ENCODE measurements at regions not wholly inside any gene's neighbourhood (a gene's known extent, or its start where the extent isn't known, plus 50 kb on each side); places are given as distances from the start of the nearest gene placed in this dataset.
A peak's percentile ranks its signal among the peaks of the same experiment; 100 is the strongest.
"Not testable (repeated sequence)": the region's sequence is repeated elsewhere in the genome, so short reads cannot be mapped to it uniquely, and the experiment has no call there.

DNA sequence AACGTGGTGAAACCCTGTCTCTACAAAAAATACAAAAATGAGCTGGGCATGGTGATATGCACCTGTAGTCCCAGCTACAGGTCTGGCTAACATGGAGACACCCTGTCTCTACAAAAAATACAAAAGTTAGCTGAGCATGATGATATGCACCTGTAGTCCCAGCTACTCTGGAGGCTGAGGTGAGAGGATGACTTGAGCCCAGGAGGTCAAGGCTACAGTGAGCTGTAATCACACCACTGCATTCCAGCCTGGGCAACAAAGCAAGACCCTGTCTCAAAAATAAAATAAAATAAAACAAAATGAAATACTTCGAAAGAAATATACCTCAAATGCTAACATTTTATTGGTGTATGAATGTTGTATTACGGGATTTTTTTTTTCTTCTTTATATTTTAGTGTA, 107.6 kb upstream of the EGLN3 start:
- DNase-seq, result no peak

DNA sequence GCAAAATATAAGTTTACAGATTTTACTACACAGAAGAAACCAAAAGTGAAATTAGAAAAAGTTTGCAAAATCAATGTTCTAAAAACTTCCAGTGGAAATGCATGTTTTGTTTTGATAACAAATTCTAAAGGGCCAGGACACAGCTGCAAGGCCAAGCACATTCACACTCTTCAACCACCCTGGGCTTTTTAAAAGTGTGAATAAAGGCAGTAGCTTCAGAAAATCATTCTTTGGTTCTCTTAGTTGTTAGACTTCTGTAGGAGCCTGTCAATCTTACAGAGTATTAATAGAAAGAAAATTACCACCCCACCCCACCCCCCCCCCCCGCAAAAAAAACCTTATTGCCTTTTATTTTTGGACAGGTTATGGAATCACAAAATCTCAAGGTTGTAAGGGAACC, 105.2 kb upstream of the EGLN3 start:
- no peak for DNase-seq

- DNase-seq, result no peak
Observed at GRCh38 chr14:34055157-34055950, 104.5 kb upstream of the EGLN3 start.

DNA sequence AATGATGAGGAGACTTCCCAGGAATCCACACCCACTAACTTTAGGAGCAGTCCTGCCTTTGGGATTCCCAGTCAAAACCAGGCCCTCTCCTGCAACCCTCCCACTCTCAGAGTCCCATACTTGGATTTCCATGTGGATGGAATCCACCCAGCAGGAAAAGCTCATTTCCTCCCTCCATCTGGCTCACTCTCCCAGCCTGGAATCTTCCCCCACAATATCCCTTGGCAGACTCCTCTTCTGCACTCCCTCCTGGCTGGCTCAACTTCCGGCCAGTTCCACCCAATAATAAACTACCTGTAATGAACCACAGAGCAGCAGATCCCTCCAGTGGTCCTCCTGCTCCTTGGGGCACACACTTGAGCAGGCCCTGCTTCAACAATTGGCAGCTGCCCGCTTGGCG, 102.8 kb upstream of the EGLN3 start:
- peak; percentile 20 for DNase-seq

- DNase-seq, result peak; percentile 83
Observed at GRCh38 chr14:34052658-34053014, 101.8 kb upstream of the EGLN3 start.

DNA sequence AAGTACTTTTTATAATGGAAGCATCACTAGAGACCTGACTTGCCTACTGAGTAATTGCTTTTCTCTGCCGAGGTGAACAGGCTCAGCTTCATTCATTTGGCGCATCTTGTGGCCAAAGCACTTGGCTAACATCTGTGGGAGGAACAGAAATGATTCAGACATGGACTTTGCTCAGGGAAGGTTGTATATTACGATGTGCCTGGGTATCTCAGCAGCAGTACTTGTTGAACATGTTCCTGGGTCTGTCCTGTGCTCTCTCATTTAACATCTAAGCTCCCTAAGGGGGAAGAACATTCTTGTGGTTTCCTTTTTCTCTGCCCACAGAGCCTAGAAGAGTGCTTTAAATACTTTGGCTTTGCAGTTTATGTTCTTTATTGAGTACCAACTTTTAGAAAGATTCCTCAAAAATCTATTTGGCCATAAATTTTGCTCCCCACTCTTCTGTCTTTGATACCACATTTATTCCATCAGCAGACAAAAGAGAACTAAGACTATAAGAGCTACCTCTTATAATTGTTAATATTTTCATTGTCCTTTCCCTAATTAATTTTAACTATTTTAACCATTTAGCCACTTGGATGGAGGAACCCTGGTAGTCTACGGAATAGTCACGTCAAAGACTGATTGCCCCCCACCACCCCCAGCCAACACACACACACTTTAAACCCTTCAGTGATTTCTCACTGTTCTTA, 101.2 kb upstream of the EGLN3 start:
- peak; percentile 64 for DNase-seq

DNA sequence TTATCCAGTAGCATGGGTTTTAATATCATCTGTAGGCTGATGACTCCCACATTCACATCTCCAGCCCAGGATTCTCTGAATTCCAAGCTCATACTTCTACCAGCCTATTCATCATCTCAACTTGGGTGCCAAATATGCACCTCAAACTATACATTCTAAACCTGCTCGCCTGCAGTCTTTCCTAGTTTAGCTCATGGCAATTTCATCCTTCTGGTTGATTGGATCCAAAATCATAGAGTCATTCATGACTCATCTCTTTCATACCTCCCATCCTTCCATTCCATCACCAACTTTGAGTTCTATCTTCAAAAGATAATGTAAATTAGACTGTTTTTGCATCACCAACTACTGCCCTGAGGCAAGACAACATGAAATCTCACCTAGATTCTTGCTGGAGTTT, 99.7 kb upstream of the EGLN3 start:
- peak; percentile 28 for DNase-seq

GRCh38 chr14:34049790-34050189, 98.9 kb upstream of the EGLN3 start:
- DNase-seq, result no peak

DNA sequence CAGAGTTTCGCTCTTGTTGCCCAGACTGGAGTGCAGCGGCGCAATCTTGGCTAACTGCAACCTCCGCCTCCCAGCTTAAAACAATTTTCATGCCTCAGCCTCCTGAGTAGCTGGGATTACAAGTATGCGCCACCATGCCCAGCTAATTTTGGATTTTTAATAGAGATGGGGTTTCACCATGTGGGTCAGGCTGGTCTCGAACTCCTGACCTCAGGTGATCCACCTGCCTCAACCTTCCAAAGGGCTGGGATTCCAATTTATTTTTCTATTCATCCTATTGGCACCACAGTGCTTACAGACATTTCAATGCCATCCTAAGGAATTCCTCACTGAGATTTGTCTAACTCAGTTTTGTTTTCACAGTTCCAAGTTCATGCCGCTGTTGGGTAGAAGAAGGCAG, 98.3 kb upstream of the EGLN3 start:
- DNase-seq, result not testable (repeated sequence)

GRCh38 chr14:34046799-34047520, 96.1 kb upstream of the EGLN3 start:
- no peak for DNase-seq

DNA sequence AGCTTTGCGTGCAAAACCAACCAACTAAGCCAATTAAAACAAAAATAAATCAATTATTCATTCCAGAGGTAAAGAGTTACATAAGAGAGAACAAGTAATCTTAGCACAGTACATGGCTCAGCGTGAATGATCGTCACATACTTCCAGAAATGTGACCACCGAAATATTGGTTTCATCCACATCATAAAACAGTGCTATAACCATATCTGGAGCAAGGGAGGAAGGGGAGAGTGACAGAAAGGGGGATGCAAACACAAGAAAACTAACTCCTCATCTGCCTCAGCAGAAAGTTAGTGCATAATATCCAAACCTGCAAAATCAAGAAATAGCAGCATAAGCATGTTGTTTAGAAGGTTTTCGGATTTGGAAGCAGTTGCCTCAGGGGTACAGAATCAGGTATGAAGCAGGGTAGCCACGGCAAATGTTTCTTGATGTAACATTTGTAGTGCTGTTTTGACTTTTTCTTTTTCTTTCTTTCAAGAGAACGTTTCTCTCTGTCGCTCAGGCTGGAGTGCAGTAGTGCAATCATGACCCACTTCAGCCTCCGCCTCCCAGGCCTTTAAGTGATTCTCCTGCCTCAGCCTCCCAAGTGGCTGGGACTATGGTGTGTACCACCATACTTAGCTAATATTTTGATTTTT, 93.9 kb upstream of the EGLN3 start:
- DNase-seq, result no peak

DNA sequence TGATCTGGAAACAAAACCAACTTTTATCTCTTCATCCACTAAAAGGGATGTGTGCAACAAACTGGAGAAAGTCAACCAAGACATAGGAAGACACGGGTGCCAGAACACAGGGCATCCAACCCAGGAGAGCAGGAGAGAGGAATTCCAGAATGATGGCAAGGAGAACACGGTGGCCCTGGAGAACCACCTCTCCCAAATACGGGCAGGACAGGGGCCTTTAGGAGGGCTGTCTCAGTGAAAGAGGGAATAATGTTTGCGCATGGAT, 93.4 kb upstream of the EGLN3 start:
- DNase-seq, result no peak

- no peak for DNase-seq
Observed at GRCh38 chr14:34043627-34044372, 92.9 kb upstream of the EGLN3 start.

DNA sequence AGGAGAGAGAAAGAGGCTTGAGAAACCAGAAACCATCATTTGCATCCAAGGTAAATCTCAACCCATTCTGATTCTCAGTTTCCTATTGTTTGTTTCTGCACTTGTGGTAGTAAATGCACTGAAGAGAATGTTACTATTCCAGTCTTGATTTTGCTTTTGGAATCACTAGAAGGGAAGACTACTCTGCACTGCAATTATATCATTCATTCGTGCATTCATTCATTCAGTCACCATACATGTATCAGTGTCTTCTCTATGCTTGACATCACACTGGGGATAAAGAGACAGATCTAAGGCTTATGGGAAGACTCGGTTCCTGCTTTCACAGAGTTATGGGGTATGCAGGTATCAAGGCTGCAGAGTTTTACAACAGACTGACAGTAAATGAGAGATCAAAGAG, 90.3 kb upstream of the EGLN3 start:
- no peak for DNase-seq

GRCh38 chr14:34040766-34041165, 89.9 kb upstream of the EGLN3 start:
- no peak for DNase-seq

GRCh38 chr14:34039428-34040047, 88.7 kb upstream of the EGLN3 start:
- DNase-seq, result no peak

GRCh38 chr14:34038358-34039057, 87.6 kb upstream of the EGLN3 start:
- no peak for DNase-seq

DNA sequence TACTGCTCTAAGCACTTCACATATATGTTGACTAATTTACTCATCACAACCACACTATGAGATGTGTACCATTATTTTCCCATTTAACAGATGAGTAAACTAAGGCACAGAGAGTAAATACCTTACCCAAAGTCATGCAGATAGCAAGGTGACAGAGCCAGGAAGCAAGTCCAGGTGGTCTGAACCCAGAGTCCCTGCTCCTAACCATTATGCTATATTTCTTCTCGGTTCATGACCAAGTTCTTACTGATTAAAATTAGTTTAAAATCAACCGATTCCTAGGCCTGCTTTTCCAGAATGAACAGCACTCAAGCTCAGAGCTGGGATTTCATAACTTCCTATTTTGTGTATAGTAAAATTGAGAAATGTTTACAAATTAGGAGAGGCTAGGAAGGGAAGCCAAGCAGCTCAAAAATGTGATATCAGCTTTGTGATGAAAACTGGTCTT, 85.5 kb upstream of the EGLN3 start:
- DNase-seq, result no peak

DNA sequence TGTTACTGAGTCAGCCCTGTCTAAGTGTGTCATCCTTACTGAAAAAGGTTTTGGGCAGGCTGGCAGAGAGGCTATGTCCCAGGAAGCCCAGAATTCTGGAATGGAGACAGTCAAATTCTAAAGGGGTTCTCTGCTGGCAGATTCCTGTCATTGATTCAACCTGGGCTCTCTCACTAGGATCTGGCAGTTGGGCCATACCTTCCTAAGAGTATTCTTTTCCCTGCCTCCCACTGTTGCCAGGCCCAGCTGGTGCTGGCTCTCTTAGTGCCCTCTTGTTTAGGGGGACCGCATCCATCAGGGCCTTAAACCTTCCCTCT, 85.0 kb upstream of the EGLN3 start:
- DNase-seq, result no peak

DNA sequence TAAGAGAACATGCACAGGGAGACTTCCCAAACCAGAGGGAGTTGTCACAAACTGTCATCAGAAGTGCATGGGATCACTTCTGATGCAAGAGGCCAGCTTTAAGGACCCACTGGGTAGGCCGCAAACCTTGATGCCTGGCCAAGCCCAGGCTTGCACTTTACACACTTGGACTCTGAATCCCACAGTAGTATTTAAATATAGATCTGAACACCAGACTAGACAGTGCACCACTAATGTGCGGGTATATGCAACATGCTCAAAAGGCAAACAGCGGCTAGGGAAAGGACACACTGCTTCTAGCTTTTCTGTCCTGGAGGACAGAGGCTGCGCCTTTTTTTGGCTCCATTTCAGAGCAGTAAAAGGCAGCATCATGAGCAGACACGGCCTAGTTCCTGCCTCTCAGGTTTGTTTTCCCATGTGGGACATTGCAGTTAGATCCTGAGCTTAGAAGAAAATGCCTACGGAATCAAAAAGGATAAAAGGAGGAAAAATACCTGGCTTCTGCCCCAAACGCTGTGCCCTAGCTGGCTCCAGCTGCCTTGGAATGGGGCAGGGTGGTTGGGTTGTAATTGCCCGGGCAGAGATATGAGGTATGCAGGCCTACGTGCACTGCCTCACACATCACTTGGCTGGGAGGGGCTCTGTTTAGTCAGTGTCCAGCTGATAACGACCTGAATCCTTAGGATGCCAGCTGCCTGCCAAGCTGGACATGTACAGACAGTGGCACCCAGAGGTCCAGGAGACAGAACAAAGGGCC, 84.5 kb upstream of the EGLN3 start:
- no peak for DNase-seq

All from EL (cell line).